ENCODE measurements at regions not wholly inside any gene's neighbourhood (a gene's known extent, or its start where the extent isn't known, plus 50 kb on each side); places are given as distances from the start of the nearest gene placed in this dataset.

- Histone ChIP-seq H3K27me3 (ENCODE audit: control insufficient read depth in 2 of 2, insufficient read depth in 2 of 2, low read length in 2 of 2) (no peaks in the 10 kb centered on the region), H3K9me1 (ENCODE audit: control insufficient read depth, insufficient read depth, low read length) (no peaks in the 10 kb centered on the region), H3K36me3 (ENCODE audit: control insufficient read depth, insufficient read depth, low read length) (no peaks in the 10 kb centered on the region), H3K9me3 (replicated peaks; ENCODE audit: control insufficient read depth, insufficient read depth, low read depth, low read length) (no peaks in the 10 kb centered on the region), H3K4me3 (no peak overlapping the region), H2AFZ (ENCODE audit: low read depth, low read length) (no peak overlapping the region), H3K9ac (ENCODE audit: insufficient read depth in 1 of 2, low read depth in 2 of 2, low read length in 2 of 2) (no peak overlapping the region), H3K79me2 (ENCODE audit: control insufficient read depth, insufficient read depth, low read length) (no peaks in the 10 kb centered on the region), H3K4me2 (ENCODE audit: insufficient read depth, low read length) (no peak overlapping the region), H3K27ac (ENCODE audit: extremely low read depth, low read depth, low read length) (no peak overlapping the region), H4K20me1 (replicated peaks; ENCODE audit: control insufficient read depth, insufficient read depth, low read length) (no peaks in the 10 kb centered on the region), H3K4me1 (replicated peaks in 1 of 2; ENCODE audit: control insufficient read depth in 2 of 2, insufficient read depth in 2 of 2, low read length in 2 of 2) (no peaks in the 10 kb centered on the region)
- in situ Hi-C loops (cut with MboI): no loop called here
- no peak for ATAC-seq
- FAIRE-seq: no peak
- DNase-seq (ENCODE audit: extremely low read depth in 1 of 4, low spot score in 3 of 4): no peak
- intact Hi-C loops (cut with micrococcal nuclease): no loop called here
- peak; percentile 46 for TF ChIP-seq CEBPB (tag; IDR thresholded peaks at IDR 0.05)
- TF ChIP-seq ZNF263 (CRISPR knock-in tag; IDR thresholded peaks at IDR 0.05; ENCODE audit: borderline replicate concordance): no peak
- no peak for TF ChIP-seq CEBPG (CRISPR knock-in tag; IDR thresholded peaks at IDR 0.05)
- peak in 1 of 2 experiments; percentile 64; a peak in 1 of 4 replicates for TF ChIP-seq CEBPG (tag; conservative IDR thresholded peaks at IDR 0.05 in 1 of 2, IDR thresholded peaks at IDR 0.05 in 1 of 2)
- ChIA-PET CTCF (ENCODE audit: low intra/inter-chr PET ratio) (no interaction called here), POLR2A (no interaction called here)
- no TSS peak for BruUV-seq (replicated peaks)
These were observed 368.1 kb downstream of the ZFHX3 start for GRCh38 chr16:72679856-72680255.

- Histone ChIP-seq H2AFZ (ENCODE audit: low read depth, low read length) (no peak overlapping the region), H3K9ac (ENCODE audit: insufficient read depth in 1 of 2, low read depth in 2 of 2, low read length in 2 of 2) (no peak overlapping the region), H3K36me3 (ENCODE audit: control insufficient read depth, insufficient read depth, low read length) (no peaks in the 10 kb centered on the region), H3K4me3 (no peak overlapping the region), H3K4me1 (replicated peaks in 1 of 2; ENCODE audit: control insufficient read depth in 2 of 2, insufficient read depth in 2 of 2, low read length in 2 of 2) (no peaks in the 10 kb centered on the region), H3K27ac (ENCODE audit: extremely low read depth, low read depth, low read length) (no peak overlapping the region), H3K9me1 (ENCODE audit: control insufficient read depth, insufficient read depth, low read length) (no peaks in the 10 kb centered on the region), H3K4me2 (ENCODE audit: insufficient read depth, low read length) (no peak overlapping the region), H4K20me1 (replicated peaks; ENCODE audit: control insufficient read depth, insufficient read depth, low read length) (no peaks in the 10 kb centered on the region), H3K79me2 (ENCODE audit: control insufficient read depth, insufficient read depth, low read length) (no peaks in the 10 kb centered on the region), H3K27me3 (ENCODE audit: control insufficient read depth in 2 of 2, insufficient read depth in 2 of 2, low read length in 2 of 2) (no peaks in the 10 kb centered on the region), H3K9me3 (replicated peaks; ENCODE audit: control insufficient read depth, insufficient read depth, low read depth, low read length) (no peaks in the 10 kb centered on the region)
- no TSS peak for BruUV-seq (replicated peaks)
- in situ Hi-C loops (cut with MboI): no loop called here
- no peak for ATAC-seq
- intact Hi-C loops (cut with micrococcal nuclease): no loop called here
- 51% methylated on average over 2 of the region's 2 CpGs for WGBS (ENCODE audit: insufficient coverage, low coverage, missing lambda C conversion rate)
- DNase-seq (ENCODE audit: extremely low read depth in 1 of 4, low spot score in 3 of 4): no peak
- ChIA-PET CTCF (ENCODE audit: low intra/inter-chr PET ratio) (no interaction called here), POLR2A (no interaction called here)
- no peak for FAIRE-seq
- TF ChIP-seq ATF3 (IDR thresholded peaks at IDR 0.05): peak; percentile 78
- TF ChIP-seq ATF3 (CRISPR knock-in tag; conservative IDR thresholded peaks at IDR 0.05): no peak
- no peak for TF ChIP-seq FOXK1 (CRISPR knock-in tag; IDR thresholded peaks at IDR 0.05; ENCODE audit: borderline replicate concordance)
- no peak for TF ChIP-seq MYC (IDR thresholded peaks at IDR 0.05; ENCODE audit: low read depth, low read length)
- no peak for TF ChIP-seq MYC (CRISPR knock-in tag; IDR thresholded peaks at IDR 0.05; ENCODE audit: borderline replicate concordance, low read depth)
- TF ChIP-seq ATF7 (IDR thresholded peaks at IDR 0.05): peak; percentile 47; the same call in 1 of the 2 replicates
- TF ChIP-seq ZNF592 (IDR thresholded peaks at IDR 0.05): no peak
- no peak for TF ChIP-seq SIN3B (IDR thresholded peaks at IDR 0.05; ENCODE audit: low read depth)
These were observed 370.1 kb downstream of the ZFHX3 start for GRCh38 chr16:72677662-72678447.

Measured in K562 (cell line).